HG03039 (cell line): ENCODE measurements at regions not wholly inside any gene's neighbourhood (a gene's known extent, or its start where the extent isn't known, plus 50 kb on each side); places are given as distances from the start of the nearest gene placed in this dataset.
"Not testable (repeated sequence)": the region's sequence is repeated elsewhere in the genome, so short reads cannot be mapped to it uniquely, and the experiment has no call there.

ENCODE experiments used
- ATAC-seq: cut with Tn5 transposase; IDR thresholded peaks from one replicate; pipeline ENCODE4 v1.9.1; 2021; ENCODE audit warnings: mild to moderate bottlenecking, moderate library complexity; ENCODE audit not compliant: unreplicated experiment

DNA sequence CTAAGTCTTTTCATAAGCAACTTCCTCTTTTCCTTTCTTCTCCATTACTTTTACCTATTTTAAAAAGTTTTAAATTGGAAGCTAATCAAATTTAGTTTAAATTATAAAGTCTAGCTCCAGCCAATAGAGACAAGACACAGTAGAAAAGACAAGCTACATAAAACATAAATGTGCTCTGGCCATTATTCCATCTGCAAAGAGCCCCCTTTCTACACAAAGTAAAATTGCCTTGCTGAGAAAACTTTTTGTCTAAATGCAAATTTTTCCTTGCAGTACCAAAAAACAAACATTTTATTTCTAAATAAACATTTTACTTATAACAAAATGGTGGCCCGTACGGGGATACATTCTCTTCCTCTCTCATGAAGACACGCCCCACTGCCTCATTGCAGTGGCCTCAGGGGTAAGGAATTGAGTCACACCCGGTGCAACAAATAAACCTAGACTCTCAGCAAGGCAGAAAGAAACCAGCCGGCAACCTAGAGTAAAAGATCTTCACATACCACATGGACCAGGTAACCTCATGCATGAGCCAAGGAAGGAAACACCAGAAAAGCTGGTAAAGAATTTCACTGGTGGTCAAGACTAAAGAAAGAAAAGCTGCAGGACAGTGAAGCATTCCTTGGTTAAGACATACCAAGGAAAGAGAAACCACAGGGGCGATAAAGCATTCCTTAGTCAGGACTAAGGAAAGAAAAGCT, 71.6 kb upstream of the ZNF746 start:
- ATAC-seq, result no peak

DNA sequence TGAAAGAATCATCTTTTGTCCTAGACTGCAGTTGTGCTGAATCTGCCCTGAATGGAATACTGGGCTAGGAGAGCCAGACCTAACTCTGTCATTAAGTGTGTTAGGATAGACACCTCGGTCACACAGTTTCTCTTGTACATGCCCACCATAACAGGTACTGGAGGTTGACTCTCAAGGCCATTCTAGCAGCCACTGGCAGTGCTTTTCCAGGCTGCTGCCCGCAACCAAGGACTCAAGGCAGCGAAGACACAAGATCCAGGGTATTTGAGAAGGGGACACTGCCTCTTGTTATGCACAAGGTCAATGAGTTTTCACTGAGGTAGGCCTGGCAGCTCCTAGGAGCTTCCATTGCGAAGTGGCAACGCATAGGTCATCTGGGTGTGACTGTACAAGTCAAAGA, 70.6 kb upstream of the ZNF746 start:
- ATAC-seq, result no peak

- no peak for ATAC-seq
Measured at GRCh38 chr7:149566103-149566502, 68.5 kb upstream of the ZNF746 start.

DNA sequence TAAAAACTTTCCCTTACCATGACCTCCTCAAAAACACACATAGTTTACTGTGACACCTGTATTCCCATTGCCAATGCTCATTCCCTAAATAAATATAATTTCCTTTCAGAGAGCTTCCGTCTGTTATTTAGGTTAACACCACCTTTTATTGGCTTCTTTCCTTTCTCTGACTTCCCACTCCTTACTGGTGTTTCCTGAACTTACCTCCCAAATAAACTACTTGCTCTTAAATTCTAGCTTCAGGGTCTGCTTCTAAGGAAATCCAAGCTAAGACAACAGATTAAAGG, 67.4 kb upstream of the ZNF746 start:
- no peak for ATAC-seq

DNA sequence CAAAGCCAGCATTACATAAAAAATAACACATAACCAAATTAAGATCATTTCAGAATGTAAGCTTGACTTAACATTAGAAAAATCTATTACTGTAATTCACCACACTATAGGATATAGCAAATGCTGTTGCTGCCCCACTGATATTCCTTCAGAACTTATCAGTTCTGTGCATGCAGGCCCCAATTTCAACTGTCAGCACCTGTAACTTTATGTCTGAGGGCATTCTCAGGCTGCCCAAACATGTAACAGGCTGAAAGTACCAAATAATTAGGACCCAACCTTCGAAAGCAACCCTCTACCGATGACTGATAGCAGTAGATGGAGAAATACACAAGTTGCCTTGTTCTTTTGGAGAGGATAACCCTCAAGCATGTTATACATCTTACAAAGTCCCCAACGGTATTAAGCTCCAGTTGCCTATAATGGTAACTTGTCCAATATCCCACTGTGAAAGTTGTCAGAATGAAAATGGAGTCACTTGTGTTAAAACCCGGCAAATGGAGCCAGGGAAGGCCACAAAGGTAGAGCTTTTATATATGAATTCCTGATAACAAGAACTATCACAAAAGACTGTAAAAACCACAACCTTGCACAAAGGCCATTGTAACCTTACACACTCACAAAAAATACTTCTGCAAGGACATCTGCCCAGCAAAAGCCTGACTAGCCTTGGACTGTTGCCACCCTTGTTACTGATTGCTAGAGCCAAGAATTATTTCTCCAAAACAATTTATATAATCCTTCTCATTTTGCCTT, 66.9 kb upstream of the ZNF746 start:
- no peak for ATAC-seq

DNA sequence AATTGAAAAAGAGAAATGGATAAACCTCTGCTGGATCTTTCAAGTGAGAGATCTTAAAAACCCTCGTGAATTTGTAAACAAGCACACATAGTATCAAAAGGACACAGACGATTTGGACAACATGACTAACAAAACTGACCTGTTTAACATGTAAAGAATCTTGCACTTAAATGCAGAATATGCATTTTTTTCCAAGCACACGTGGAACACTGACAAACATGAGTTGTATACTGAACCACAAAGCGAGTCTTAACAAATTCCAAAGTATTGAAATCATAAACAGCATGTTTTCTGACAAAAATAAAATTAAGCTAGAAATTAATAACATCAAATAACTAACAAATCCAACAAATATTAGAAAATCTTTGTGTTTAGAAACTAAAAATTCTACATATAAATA, 65.0 kb upstream of the ZNF746 start:
- ATAC-seq, result no peak

DNA sequence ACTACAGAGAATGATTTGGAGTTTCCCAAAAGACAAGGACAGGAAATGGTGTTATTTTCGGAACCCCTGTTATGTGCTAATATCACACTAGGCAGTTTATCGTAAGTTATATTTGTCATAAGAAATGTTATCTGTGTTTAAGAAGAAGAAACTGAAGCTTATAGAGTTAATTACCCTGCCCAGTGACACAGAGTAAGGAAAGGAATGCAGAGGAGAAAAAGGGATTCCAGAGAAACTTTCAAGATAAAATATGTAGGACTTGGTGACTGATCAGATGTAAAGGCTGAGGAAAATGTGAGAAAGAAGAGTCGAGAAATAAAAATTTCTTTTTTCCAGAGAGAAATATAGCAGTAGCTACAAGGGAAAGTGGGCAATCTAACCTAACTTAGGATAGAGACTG, 63.5 kb upstream of the ZNF746 start:
- no peak for ATAC-seq

GRCh38 chr7:149559711-149560110, 62.1 kb upstream of the ZNF746 start:
- ATAC-seq, result no peak

- no peak for ATAC-seq
Measured at GRCh38 chr7:149558149-149558861, 60.7 kb upstream of the ZNF746 start.

DNA sequence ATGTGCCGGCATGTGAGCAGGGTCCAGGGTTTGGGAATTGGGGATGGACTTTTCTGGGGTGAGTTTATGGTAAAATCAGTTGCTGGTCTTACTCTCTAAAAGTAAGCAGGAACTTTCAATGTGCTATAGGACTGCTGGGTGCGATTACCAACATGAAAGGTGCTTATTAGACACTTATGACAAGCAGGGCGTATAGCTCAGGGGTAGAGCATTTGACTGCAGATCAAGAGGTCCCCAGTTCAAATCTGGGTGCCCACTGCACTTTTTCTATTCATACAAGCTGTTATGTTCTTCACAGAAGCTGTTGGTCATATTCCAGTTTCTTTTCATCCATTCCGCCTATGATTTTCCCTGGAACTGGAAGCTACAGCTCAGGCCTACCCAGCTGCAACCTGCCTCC, 58.9 kb upstream of the ZNF746 start:
- ATAC-seq, result not testable (repeated sequence)

DNA sequence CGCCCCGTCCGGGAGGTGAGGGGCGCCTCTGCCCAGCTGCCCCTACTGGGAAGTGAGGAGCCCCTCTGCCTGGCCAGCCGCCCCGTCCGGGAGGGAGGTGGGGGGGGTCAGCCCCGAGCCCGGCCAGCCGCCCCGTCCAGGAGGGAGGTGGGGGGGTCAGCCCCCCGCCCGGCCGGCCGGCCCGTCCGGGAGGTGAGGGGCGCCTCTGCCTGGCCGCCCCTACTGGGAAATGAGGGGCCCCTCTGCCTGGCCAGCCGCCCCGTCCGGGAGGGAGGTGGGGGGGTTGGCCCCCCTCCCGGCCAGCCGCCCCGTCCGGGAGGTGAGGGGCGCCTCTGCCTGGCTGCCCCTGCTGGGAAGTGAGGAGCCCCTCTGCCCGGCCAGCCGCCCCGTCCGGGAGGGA, 57.2 kb upstream of the ZNF746 start:
- not testable (repeated sequence) for ATAC-seq

DNA sequence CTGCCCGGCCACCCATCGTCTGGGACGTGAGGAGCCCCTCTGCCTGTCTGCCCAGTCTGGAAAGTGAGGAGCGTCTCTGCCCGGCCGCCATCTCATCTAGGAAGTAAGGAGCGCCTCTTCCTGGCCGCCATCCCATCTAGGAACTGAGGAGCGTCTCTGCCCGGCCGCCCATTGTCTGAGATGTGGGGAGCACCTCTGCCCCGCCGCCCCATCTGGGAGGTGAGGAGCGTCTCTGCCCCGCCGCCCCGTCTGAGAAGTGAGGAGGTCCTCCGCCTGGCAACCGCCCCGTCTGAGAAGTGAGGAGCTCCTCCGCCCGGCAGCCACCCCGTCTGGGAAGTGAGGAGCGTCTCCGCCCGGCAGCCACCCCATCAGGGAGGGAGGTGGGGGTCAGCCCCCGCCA, 56.4 kb upstream of the ZNF746 start:
- not testable (repeated sequence) for ATAC-seq

DNA sequence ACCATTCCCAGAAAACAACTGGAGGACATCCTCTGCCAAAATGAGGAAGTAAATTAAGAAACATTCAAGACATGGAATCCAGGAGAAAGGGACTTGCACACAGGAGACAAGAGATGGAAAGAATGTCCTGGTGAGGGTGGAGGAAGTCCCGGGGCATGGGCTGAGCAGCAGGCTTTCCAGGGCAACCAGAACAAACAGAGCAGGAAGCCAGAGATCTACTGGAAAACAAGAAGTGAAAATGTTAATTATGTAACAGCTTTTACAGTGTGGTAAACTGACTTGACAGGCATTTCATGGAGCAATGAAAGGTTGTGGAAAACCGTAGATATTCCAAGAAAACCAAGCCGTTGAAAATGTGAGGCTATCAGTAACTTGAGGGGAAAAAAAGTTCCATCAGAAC, 55.2 kb upstream of the ZNF746 start:
- ATAC-seq, result no peak
